ENCODE measurements at regions not wholly inside any gene's neighbourhood (a gene's known extent, or its start where the extent isn't known, plus 50 kb on each side); places are given as distances from the start of the nearest gene placed in this dataset.
A peak's percentile ranks its signal among the peaks of the same experiment; 100 is the strongest.
"Not testable (repeated sequence)": the region's sequence is repeated elsewhere in the genome, so short reads cannot be mapped to it uniquely, and the experiment has no call there.

- no peak for DNase-seq
Observed at GRCh38 chr3:116512281-116512680, 67.0 kb upstream of the LSAMP start.

- no peak for DNase-seq
Observed at GRCh38 chr3:116512931-116513330, 67.6 kb upstream of the LSAMP start.

- no peak for DNase-seq
Observed at GRCh38 chr3:116515973-116516372, 70.7 kb upstream of the LSAMP start.

- peak; percentile 49 for DNase-seq
Observed at GRCh38 chr3:116517308-116517707, 72.0 kb upstream of the LSAMP start.

- not testable (repeated sequence) for DNase-seq
Observed at GRCh38 chr3:116519101-116519500, 73.8 kb upstream of the LSAMP start.

- not testable (repeated sequence) for DNase-seq
Observed at GRCh38 chr3:116519823-116520222, 74.5 kb upstream of the LSAMP start.

- no peak for DNase-seq
Observed at GRCh38 chr3:116524453-116525210, 79.3 kb upstream of the LSAMP start.

GRCh38 chr3:116552246-116552645 lies 107.0 kb upstream of the LSAMP start:
- no peak for DNase-seq

- DNase-seq: no peak
Observed at GRCh38 chr3:116553355-116553754, 108.1 kb upstream of the LSAMP start.

- peak; percentile 21 for DNase-seq
Observed at GRCh38 chr3:116561529-116561928, 116.2 kb upstream of the LSAMP start.

- no peak for DNase-seq
Observed at GRCh38 chr3:116563351-116563750, 118.1 kb upstream of the LSAMP start.

- DNase-seq: no peak
Observed at GRCh38 chr3:116566478-116566960, 121.2 kb upstream of the LSAMP start.

GRCh38 chr3:116569611-116570010 lies 124.3 kb upstream of the LSAMP start:
- no peak for DNase-seq

- DNase-seq: peak; percentile 13
Observed at GRCh38 chr3:116579840-116580239, 129.7 kb upstream of the TUSC7 start.

GRCh38 chr3:116586285-116586944 lies 123.2 kb upstream of the TUSC7 start:
- peak; percentile 21 for DNase-seq

GRCh38 chr3:116591236-116591635 lies 118.3 kb upstream of the TUSC7 start:
- DNase-seq: no peak

GRCh38 chr3:116601206-116601605 lies 108.4 kb upstream of the TUSC7 start:
- DNase-seq: no peak

- DNase-seq: no peak
Observed at GRCh38 chr3:116607205-116607604, 102.4 kb upstream of the TUSC7 start.

GRCh38 chr3:116610124-116610523 lies 99.5 kb upstream of the TUSC7 start:
- no peak for DNase-seq

- peak; percentile 59 for DNase-seq
Observed at GRCh38 chr3:116614795-116615362, 94.7 kb upstream of the TUSC7 start.

- DNase-seq: no peak
Observed at GRCh38 chr3:116618138-116618537, 91.4 kb upstream of the TUSC7 start.

- no peak for DNase-seq
Observed at GRCh38 chr3:116618930-116619329, 90.6 kb upstream of the TUSC7 start.

GRCh38 chr3:116630494-116630893 lies 79.1 kb upstream of the TUSC7 start:
- no peak for DNase-seq

- DNase-seq: no peak
Observed at GRCh38 chr3:116639641-116640040, 69.9 kb upstream of the TUSC7 start.

Data from NCI-H82 (cell line).